ENCODE measurements at regions not wholly inside any gene's neighbourhood (a gene's known extent, or its start where the extent isn't known, plus 50 kb on each side); places are given as distances from the start of the nearest gene placed in this dataset.

GRCh38 chr11:123298488-123299447 is 103.7 kb upstream of the CLMP start:
- no peak for DNase-seq (ENCODE audit: low read depth)
- no peak overlapping the region for H3K4me3 ChIP-seq (ENCODE audit: low read depth, low read length)
- TF ChIP-seq CTCF (IDR thresholded peaks at IDR 0.05; ENCODE audit: low read depth, low read length) (no peak), POLR2A (IDR thresholded peaks at IDR 0.05; ENCODE audit: extremely low read depth, insufficient read length) (no peak), MAX (IDR thresholded peaks at IDR 0.05; ENCODE audit: low read depth, low read length) (no peak), MYC (IDR thresholded peaks at IDR 0.05; ENCODE audit: low read depth, low read length) (no peak)

- no peak for TF ChIP-seq POLR2A (IDR thresholded peaks at IDR 0.05; ENCODE audit: extremely low read depth, insufficient read length)
- TF ChIP-seq CTCF (IDR thresholded peaks at IDR 0.05; ENCODE audit: low read depth, low read length): no peak
- TF ChIP-seq MYC (IDR thresholded peaks at IDR 0.05; ENCODE audit: low read depth, low read length): no peak
- TF ChIP-seq MAX (IDR thresholded peaks at IDR 0.05; ENCODE audit: low read depth, low read length): no peak
- DNase-seq (ENCODE audit: low read depth): no peak
- no peak overlapping the region for H3K4me3 ChIP-seq (ENCODE audit: low read depth, low read length)
These were observed 97.6 kb upstream of the CLMP start for GRCh38 chr11:123292647-123293046.

GRCh38 chr11:123291201-123291869 is 96.3 kb upstream of the CLMP start:
- no peak for TF ChIP-seq POLR2A (IDR thresholded peaks at IDR 0.05; ENCODE audit: extremely low read depth, insufficient read length)
- no peak for DNase-seq (ENCODE audit: low read depth)
- H3K4me3 ChIP-seq (ENCODE audit: low read depth, low read length): no peak overlapping the region

- no peak overlapping the region for H3K4me3 ChIP-seq (ENCODE audit: low read depth, low read length)
- DNase-seq (ENCODE audit: low read depth): no peak
- TF ChIP-seq CTCF (IDR thresholded peaks at IDR 0.05; ENCODE audit: low read depth, low read length): no peak
- no peak for TF ChIP-seq MYC (IDR thresholded peaks at IDR 0.05; ENCODE audit: low read depth, low read length)
- TF ChIP-seq MAX (IDR thresholded peaks at IDR 0.05; ENCODE audit: low read depth, low read length): no peak
- TF ChIP-seq POLR2A (IDR thresholded peaks at IDR 0.05; ENCODE audit: extremely low read depth, insufficient read length): no peak
These were observed 91.7 kb upstream of the CLMP start for GRCh38 chr11:123286761-123287160.

- H3K4me3 ChIP-seq (ENCODE audit: low read depth, low read length): no peak overlapping the region
- DNase-seq (ENCODE audit: low read depth): no peak
- TF ChIP-seq MAX (IDR thresholded peaks at IDR 0.05; ENCODE audit: low read depth, low read length) (no peak), POLR2A (IDR thresholded peaks at IDR 0.05; ENCODE audit: extremely low read depth, insufficient read length) (no peak), MYC (IDR thresholded peaks at IDR 0.05; ENCODE audit: low read depth, low read length) (no peak), CTCF (IDR thresholded peaks at IDR 0.05; ENCODE audit: low read depth, low read length) (no peak)
These were observed 91.2 kb upstream of the CLMP start for GRCh38 chr11:123286255-123286654.

GRCh38 chr11:123284454-123284853 is 89.4 kb upstream of the CLMP start:
- no peak overlapping the region for H3K4me3 ChIP-seq (ENCODE audit: low read depth, low read length)
- no peak for DNase-seq (ENCODE audit: low read depth)
- TF ChIP-seq MAX (IDR thresholded peaks at IDR 0.05; ENCODE audit: low read depth, low read length) (no peak), CTCF (IDR thresholded peaks at IDR 0.05; ENCODE audit: low read depth, low read length) (no peak), POLR2A (IDR thresholded peaks at IDR 0.05; ENCODE audit: extremely low read depth, insufficient read length) (no peak), MYC (IDR thresholded peaks at IDR 0.05; ENCODE audit: low read depth, low read length) (no peak)

Data from NB4 (cell line).